Activated CD4-positive, alpha-beta T cell treated with anti-CD3 and anti-CD28 coated beads, Interleukin-2, Interleukin-4, amounts not matched to agents 100 ng/mL and 50 ng/mL, durations not matched to agents 16 hours and 8 hours (primary cell): ENCODE measurements at regions not wholly inside any gene's neighbourhood (a gene's known extent, or its start where the extent isn't known, plus 50 kb on each side); places are given as distances from the start of the nearest gene placed in this dataset.
"Not testable (repeated sequence)": the region's sequence is repeated elsewhere in the genome, so short reads cannot be mapped to it uniquely, and the experiment has no call there.

Experiments used
- DNase-seq: peaks from one replicate; pipeline ENCODE4 v3.0.0-alpha.2; 2020; ENCODE audit warnings: low spot score

- DNase-seq: no peak
These were observed 122.1 kb upstream of the MMADHC start for GRCh38 chr2:149709496-149710263.

DNA sequence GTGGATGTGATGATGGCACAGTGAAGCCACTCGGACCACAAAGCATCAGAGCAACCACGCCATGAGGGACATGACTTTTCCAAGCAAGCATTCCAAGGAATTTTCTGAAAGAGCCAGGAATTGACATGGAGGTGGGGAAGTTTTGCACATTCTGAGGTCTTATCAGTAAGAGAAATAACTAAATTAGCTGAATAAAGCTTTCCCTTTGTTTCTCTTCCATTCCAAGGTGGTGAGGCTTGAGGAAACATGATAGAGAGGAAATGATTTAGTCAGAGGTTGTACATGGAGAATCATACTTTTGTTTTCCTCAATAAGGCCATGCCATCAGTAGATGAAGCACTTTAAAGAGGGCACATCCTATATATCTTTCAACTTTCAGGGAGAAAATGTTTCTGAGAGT, 115.7 kb upstream of the MMADHC start:
- DNase-seq: no peak

GRCh38 chr2:149702571-149702970, 115.0 kb upstream of the MMADHC start:
- DNase-seq: no peak

DNA sequence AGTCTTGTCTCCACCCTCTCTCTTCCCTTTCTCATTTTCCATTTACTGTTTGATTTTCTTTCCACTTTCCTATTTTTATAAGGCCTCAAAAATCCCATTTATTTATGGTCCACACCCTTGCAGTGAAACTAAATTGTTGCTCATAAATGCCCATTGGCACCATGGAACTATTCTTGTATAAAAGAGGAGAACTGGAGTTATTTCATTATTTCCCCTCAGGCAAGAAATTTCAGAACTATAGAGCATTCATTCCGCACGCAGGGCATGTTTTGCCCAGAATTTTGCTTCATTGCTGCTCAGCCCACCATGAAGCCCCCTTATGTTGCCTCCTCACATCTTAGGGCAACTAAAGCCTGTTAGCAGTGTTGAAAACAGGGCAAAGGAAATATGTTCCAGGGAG, 113.7 kb upstream of the MMADHC start:
- DNase-seq: no peak

- no peak for DNase-seq
These were observed 105.4 kb upstream of the MMADHC start for GRCh38 chr2:149692961-149693396.

DNA sequence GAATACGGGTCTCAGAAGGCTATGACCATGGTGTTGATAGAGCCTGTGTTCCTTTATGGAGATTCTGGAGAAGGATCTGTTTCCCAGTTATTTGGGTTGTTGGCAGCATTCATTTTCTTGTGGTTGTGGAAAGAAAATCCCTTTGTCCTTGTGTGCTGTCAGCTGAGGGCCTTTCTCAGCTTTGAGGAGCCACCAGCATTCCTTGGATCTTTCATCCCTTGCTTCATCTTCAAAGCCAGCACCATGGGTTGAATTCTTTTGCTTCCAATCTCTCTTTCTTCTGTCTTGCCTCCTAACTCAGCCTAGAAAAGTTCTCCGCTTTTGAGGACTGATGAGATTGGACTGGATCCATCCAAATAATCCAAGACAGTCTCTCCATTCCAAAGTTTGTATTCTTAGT, 103.2 kb upstream of the MMADHC start:
- DNase-seq: no peak

DNA sequence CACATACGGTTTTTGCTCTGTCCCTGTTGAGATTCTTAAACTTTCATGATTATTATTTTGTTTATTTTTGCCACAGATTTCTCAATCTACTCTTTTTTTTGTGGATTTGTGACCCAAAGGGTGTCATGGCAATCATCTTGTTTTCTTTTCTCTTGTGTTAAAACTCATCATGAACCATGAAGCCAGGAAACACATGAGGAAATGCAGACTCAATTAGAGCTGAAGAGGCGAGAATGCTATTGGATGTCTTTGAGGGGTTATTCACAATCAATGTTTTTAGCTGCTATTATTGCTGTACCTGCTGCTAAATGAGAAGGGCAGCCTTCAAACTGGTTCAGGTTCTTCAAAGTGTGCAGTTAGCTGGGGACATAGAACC, 99.5 kb upstream of the MMADHC start:
- DNase-seq: no peak

GRCh38 chr2:149686136-149687051, 98.8 kb upstream of the MMADHC start:
- DNase-seq: no peak

DNA sequence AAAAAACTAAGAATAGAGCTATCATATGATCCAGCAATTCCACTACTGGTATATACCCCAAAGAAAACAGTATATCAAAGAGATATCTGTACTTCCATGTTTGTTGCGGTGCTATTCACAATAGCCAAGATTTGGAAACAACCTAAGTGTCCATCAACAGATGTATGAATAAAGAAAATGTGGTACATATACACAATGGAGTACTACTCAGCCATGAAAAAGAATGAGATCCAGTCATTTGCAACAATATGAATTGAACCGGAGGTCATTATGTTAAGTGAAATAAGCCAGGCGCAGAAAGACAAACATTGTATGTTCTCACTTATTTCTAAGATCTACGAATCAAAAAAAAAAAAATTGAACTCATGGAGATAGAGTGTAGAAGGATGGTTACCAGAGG, 97.8 kb upstream of the MMADHC start:
- not testable (repeated sequence) for DNase-seq

DNA sequence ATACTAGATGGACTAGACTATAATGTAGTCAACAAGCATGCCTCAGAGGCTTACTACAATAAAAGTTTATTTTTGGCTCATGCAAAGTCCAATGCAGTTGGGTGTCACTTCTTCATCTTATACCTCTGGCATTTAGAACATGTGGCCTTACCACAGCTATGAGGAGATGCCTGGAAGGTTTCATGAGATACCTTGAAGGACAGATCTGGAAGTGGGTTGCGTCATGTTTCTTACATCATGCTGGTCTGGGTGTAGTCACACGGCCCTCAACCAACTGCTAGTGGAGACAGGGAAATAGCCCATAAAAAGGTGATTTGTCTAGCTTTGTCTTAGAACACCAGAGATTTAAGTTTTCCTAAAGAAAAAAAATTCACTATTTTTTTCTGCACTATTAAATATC, 91.7 kb upstream of the MMADHC start:
- DNase-seq: no peak

DNA sequence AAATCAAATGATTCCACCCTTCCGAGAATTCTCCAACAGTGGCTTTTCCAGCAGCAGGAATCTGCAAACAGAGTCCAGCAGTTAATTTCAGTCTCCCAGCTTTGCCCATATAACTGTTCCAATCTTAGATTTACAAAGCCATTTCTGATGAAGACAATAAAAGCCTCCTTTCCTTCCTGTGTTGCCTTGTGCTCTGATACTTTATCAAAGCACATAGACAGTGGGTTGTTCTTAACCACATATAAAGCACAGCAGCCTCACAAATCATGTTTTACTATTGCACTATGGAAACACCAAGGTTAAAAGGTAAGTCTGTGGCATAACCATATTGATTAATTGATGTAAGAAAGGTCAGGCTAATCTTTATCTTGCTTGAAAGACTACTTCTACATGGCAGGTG, 89.8 kb upstream of the MMADHC start:
- no peak for DNase-seq

GRCh38 chr2:149670086-149670485, 82.5 kb upstream of the MMADHC start:
- DNase-seq: no peak

DNA sequence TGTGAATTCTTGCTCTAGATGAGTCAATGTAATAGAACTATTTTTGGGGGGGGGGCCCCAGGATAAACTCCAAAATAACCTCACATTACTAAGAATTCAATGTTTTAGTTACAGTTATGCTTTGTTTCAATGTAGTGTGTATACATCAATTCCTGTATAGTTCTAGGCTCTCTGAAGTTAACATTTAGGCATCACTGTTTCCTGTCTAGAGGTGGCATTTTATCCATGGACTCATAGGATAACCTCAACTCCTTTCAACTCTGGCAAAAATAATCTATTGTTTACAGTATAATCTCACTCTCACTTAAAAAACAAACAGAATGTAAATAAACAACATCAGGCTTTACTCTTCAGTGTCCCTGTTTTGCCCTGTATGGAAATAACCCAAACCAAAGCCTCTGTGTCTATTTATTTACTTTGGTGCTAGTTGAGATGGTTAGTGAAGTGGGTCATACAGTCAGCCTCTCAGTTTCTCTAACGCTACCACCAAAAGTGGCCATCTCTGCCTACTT, 79.3 kb upstream of the MMADHC start:
- DNase-seq: no peak

DNA sequence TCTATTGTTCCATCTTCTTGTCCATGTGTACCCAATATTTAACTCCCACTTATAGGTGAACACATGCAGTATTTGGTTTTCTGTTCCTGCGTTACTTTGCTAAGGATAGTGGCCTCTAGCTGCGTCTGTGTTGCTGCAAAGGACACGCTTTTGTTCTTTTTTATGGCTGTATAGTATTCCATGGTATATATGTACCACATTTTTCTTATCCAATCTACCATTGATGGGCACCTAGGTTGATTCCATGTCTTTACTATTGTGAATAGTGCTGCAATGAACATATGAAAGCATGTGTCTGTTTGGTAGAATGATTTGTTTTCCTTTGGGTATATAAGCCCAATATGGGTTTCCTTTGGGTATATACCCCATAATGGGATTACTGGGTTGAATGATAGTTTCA, 77.3 kb upstream of the MMADHC start:
- DNase-seq: no peak

DNA sequence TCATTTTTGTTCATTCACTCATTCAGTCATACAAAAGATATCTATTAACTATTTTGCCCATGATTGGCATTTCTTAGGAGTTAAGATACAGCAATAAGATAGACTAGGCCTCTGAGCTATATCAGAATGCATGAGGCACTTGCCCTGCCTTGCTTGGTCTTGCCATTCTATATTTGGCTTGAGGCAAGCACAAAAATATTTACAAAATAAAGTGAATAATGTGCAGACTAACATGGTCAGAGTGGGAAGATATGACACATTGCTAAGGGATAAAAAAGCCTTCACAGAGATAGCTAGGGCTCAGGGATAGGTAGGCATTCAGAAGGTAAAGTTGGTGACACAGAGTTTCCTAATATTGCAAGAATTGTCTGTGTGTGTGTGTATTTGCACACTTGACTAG, 75.0 kb upstream of the MMADHC start:
- no peak for DNase-seq

DNA sequence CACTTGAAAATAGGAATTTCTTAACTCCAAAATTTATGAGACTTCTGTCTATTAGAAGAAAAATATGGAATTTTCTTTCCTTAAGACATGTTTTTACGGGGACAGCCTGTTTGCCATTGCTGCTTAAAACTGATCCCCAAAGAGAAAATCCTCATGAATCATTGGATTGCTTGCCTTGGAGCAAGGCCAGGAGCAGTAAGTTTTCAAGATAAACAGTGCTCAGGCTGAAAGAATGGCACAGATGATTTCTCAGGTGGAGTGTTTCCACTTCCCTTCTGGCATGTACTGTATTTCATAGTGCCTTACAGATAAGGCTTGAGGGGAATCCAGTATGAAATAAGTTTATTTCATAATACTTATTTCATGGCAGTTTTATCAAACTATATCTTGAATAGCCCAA, 74.3 kb upstream of the MMADHC start:
- no peak for DNase-seq

DNA sequence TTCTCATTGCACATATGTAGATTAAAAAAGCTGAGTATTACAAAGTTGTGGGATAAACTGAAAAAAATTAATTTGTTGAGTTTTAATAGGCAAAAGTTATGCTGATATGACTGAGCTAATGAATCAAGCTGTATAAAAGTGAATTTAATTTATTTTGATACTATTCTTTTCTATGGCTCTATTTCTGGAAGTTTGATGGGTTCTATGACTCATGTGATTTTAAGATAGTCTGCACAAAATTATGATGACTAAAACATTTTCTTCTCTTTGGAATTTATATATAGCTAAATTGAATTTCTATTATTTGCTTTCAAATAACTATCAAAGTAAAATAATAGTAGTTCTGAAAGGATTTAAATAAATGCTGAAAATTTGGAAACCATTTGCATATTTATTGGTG, 71.0 kb upstream of the MMADHC start:
- no peak for DNase-seq

GRCh38 chr2:149657401-149658040, 69.9 kb upstream of the MMADHC start:
- DNase-seq: no peak

- DNase-seq: no peak
These were observed 69.4 kb upstream of the MMADHC start for GRCh38 chr2:149656996-149657395.

DNA sequence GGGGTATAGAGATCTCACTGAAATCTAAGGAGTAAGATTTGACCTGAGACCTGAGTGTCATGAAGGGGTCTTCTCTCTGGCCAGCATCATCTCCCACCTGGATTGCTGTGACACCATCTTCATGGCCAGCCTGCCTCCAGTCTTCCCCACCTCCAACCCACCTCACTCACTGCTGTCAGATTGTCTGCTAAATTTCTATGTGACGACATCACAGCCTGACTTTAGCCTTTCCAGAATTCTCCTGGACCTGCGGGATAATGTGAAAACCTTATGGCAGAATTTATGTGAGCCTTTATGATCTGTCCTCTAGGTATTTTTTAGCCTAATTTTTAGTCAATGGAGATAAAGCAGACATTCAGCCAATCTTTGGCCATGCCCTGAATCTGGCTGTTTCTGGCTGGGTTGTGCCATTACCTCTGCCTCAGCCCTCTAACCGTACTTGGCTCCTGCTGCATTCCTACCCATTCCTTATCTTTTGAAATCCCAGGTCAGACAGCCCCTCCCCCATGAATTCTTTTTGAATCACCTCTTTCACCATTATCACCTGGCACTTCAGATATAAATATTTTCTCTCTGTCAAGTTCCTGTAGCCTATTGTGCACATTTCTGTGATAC, 66.4 kb upstream of the MMADHC start:
- DNase-seq: no peak

GRCh38 chr2:149652926-149653325, 65.4 kb upstream of the MMADHC start:
- DNase-seq: no peak

DNA sequence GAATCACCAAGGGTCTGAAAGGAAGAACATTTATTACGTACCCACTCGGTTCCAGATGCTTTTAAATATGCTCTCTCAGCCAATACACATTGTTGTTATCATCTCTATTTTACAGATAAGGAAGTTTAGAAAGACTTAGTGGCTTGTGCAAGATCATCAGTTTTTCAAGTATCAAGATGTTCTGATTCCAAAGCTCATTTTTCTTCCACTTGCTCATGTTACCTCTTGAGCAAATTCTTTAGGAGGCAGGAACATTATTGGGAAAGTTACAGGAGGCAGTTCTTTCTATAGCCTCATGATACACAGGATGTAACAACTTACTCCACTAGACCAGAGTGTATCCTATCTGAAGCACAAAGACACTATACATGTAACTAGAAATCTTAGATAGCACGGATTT, 65.0 kb upstream of the MMADHC start:
- no peak for DNase-seq
